Activated naive CD4-positive, alpha-beta T cell treated with anti-CD3 and anti-CD28 coated beads, Interleukin-2, amount 10 ng/mL, durations not matched to agents 7 days and 5 days (primary cell): ENCODE measurements at regions not wholly inside any gene's neighbourhood (a gene's known extent, or its start where the extent isn't known, plus 50 kb on each side); places are given as distances from the start of the nearest gene placed in this dataset.

Experiments
- CTCF ChIA-PET: fragments of 350-600 bp; sonication (Branson Sonifier 250); formaldehyde crosslinking; loops from one replicate; lab custom pipeline; 2021; ENCODE audit warnings: antibody characterized with exemption; lab: Charles Lee
- DNase-seq: peaks from one replicate; pipeline ENCODE4 v3.0.0-alpha.2; 2020
- H3K27ac Mint-ChIP-seq: one replicate; pipeline ENCODE4 v1.8.0; 2021; ENCODE audit warnings: mild to moderate bottlenecking, moderate library complexity, mixed read lengths
- H3K27me3 Mint-ChIP-seq: one replicate; pipeline ENCODE4 v1.8.0; 2021; ENCODE audit warnings: mild to moderate bottlenecking, mixed read lengths
- H3K36me3 Mint-ChIP-seq: one replicate; pipeline ENCODE4 v1.8.0; 2021; ENCODE audit warnings: mixed read lengths
- H3K4me1 Mint-ChIP-seq: one replicate; pipeline ENCODE4 v1.8.0; 2021; ENCODE audit warnings: mixed read lengths
- H3K4me3 Mint-ChIP-seq: one replicate; pipeline ENCODE4 v1.8.0; 2021; ENCODE audit warnings: mild to moderate bottlenecking, moderate library complexity, mixed read lengths
- H3K9me3 Mint-ChIP-seq: one replicate; pipeline ENCODE4 v1.8.0; 2021; ENCODE audit warnings: mixed read lengths

DNA sequence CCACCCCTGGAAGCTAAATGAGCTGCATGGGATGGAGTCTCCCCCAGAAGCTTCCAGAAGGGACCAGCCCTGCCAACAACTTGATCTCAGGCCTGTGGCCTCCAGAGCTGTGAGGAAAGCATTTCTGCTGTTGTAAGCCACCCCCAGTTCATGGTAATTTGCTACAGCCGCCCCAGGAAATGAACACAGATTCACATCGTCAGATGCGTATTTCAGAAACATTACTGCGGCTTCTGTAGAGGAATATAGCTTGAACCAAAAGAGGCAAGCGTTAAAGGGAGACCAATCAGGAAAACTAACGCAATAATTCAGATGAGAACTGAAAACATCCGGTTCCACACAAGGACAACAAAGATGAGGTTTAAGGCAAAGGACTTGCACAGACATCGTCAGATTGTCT is 128.4 kb upstream of the TBL1X start:
- H3K27ac Mint-ChIP-seq = peak overlapping the region; percentile 42
- H3K4me3 Mint-ChIP-seq = no peak overlapping the region
- H3K27me3 Mint-ChIP-seq = peaks cover 4% of the 10 kb centered on the region
- H3K36me3 Mint-ChIP-seq = no peaks in the 10 kb centered on the region
- no peaks in the 10 kb centered on the region for H3K9me3 Mint-ChIP-seq
- CTCF ChIA-PET = interaction anchor here (0.6 kb wide), 1 partner anchor 145 kb away, joined by 3 read pairs; no protein-coding TSS in a partner anchor
- H3K4me1 Mint-ChIP-seq = peaks cover 22% of the 10 kb centered on the region
- DNase-seq = no peak

DNA sequence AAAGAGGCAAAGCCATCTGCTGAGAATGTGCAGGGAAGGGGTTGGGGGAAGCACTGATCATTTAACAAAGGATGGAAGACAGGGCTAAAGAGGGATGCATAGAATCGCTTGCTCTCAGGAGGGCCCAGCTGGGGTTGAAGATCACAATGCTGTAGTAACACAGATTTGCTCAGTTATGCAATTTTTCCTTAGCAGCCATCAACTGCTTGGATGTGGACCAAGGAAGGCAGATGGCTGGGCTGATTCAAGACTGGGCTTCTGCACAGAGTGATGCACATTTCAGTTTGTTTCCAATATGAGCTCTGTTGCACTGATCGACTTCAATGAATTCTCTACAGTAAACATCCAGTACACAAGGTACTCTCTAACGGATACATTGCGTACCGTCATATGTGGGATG is 127.8 kb upstream of the TBL1X start:
- no peak for DNase-seq
- Mint-ChIP-seq H3K27me3 (peaks cover 4% of the 10 kb centered on the region), H3K4me3 (no peak overlapping the region), H3K27ac (no peak overlapping the region), H3K9me3 (no peaks in the 10 kb centered on the region), H3K4me1 (peaks cover 25% of the 10 kb centered on the region), H3K36me3 (no peaks in the 10 kb centered on the region)
- CTCF ChIA-PET = interaction anchor here (0.6 kb wide), 1 partner anchor 144 kb away, joined by 3 read pairs; no protein-coding TSS in a partner anchor

DNA sequence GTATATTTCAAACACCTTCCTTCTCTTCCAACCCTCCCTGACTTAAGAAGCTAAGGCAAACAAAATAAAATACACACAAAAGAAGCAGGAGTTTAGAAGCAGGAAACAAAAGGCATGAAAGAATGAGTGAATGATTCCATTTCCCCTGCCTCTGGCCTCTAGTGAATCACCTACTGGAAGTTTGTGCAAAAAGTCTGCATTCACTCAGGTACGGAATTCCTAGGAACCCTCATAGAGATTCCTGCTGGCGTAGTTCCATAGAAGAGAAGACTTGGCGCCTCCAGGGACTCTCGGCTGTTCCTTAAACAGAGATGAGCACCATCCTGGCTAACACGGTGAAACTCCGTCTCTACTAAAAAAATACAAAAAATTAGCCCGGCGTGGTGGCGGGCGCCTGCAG is 125.9 kb upstream of the TBL1X start:
- Mint-ChIP-seq H3K4me3 (no peak overlapping the region), H3K27ac (no peak overlapping the region)
- CTCF ChIA-PET = no interaction called here

DNA sequence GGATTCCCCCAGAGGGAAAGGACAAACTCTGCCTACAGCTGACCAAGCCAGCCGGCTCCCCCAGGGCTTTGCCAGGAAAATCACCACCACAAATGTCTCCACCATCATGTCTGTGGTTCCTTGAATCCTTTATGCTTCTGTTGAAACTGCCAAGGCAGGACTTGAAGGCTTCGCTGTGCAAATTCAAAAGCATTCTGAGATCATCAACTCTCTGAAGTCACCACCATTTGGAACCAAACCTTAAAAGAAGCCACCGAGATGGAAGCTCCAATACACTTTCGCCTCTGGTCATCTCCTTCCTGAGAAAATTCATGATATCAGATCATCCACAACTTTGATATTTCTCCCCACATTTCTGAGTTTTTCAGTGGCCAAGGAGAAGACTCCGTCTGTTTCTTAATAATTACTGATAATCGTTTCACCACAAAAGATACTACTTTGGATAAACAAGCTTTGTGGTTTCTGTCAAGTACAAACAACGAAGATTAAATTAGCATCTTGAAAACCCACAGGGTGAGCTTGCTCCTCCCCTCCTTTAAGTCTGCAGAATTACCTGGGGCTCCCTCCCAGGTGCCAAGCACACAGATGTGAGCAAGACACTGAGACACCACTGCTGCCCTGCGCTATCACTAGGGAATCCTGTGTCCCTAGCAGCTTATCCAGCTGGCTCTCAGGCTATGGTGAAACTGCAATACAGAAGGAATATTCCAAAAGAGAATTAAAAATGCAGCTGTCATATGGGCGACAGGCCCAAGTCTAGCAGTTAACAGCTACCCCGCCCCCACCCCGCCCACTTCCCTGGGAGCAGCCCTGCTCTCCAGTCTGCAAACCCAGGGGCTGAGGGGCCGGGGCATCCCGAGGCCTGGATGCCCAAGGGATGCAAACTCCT is 125.0 kb upstream of the TBL1X start:
- Mint-ChIP-seq H3K36me3 (no peaks in the 10 kb centered on the region), H3K4me3 (no peak overlapping the region), H3K27me3 (peaks cover 7% of the 10 kb centered on the region), H3K27ac (peak overlapping the region; percentile 79), H3K9me3 (no peaks in the 10 kb centered on the region), H3K4me1 (peaks cover 30% of the 10 kb centered on the region)
- CTCF ChIA-PET = interaction anchor here (1.6 kb wide), 1 partner anchor 12 kb away, joined by 6 read pairs; no protein-coding TSS in a partner anchor
- peak; percentile 27 for DNase-seq

More for the DNA sequence above, 125.9 kb upstream of the TBL1X start:
- Mint-ChIP-seq H3K9me3 (no peaks in the 10 kb centered on the region), H3K4me1 (peaks cover 30% of the 10 kb centered on the region), H3K36me3 (no peaks in the 10 kb centered on the region), H3K27me3 (peaks cover 7% of the 10 kb centered on the region)
- DNase-seq = no peak

DNA sequence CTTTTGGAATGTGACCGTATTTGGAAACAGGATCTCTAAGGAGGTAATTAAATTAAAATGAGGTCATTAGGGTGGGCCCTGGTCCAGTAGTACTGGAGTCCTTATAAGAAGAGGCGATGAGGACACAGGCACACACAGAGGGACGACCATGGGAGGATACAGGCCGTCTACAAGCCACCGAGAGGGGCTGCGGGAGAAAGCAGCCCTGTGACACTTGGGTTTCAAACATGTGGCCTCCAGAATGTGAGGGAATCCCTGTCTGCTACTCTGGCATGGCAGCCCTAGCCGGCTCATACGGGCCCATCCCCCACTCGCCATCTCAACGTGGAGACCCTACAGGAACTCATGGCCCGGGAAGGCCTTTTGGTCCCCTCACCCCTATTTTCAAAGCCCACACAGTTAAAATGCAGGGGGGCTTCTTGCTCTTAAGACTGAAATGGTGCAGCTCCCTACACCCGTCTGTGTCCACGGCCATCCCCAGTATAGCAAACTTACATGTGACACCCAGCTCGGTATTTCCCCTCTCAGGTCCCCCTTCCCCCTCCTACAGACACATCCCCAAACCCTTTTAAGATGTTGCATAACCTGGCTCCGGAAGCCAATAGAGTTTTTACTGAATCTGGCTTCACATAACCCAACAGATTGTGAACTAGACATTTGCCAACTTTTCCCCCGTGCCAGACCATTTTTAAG is 124.1 kb upstream of the TBL1X start:
- H3K36me3 Mint-ChIP-seq = no peaks in the 10 kb centered on the region
- CTCF ChIA-PET = interaction anchor here (1.6 kb wide), 1 partner anchor 11 kb away, joined by 6 read pairs; no protein-coding TSS in a partner anchor
- peak overlapping the region; percentile 61 for H3K4me3 Mint-ChIP-seq
- peak; percentile 52 for DNase-seq
- peaks cover 30% of the 10 kb centered on the region for H3K4me1 Mint-ChIP-seq
- H3K27me3 Mint-ChIP-seq = peaks cover 5% of the 10 kb centered on the region
- H3K27ac Mint-ChIP-seq = peak overlapping the region; percentile 96
- H3K9me3 Mint-ChIP-seq = no peaks in the 10 kb centered on the region

DNA sequence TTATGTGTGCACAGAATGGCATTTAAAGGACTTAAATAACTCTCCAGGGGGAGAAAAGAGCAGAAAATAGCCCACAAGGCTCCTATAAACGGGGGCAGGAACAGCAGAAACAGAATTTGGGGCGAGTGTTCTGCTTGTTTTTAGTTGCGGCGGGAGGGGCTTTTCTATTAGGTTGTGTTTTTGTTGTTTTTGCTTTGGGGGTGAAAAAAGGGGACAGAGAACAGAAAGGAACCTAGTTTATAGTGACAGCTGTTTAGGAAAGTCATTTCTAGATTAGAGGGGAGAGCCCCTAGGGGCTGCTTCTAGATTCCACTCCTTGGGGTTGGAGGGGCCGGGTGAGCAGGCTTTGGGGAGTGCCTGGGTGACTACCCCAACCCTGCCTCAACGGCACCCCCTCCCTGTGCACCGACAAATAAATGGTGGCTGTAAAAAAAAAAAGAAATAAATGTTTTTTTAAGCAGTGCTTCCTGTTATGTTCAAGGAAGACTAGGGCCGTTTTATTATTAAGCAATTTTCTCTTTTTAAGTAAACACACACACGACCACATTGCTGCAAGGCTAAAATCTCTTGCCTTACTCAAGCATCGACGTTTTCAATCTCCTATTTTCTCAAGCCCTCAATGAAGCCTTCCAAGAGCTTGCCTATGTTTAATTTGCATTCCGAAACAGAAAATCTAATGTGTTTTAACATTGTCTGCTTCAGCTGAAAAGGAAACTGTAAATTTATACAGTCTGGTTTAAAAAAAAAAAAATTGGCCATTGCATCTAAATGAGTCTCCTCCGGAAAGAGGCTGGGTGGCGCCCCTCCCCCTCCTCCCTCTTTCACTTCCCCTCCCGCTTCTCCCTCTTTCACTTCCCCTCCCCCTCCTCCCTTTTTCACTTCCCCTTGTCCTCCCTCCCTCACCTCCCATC is 123.3 kb upstream of the TBL1X start:
- H3K36me3 Mint-ChIP-seq = no peaks in the 10 kb centered on the region
- H3K4me1 Mint-ChIP-seq = peaks cover 30% of the 10 kb centered on the region
- peak overlapping the region; percentile 96 for H3K27ac Mint-ChIP-seq
- H3K27me3 Mint-ChIP-seq = peaks cover 3% of the 10 kb centered on the region
- peak overlapping the region; percentile 61 for H3K4me3 Mint-ChIP-seq
- no peaks in the 10 kb centered on the region for H3K9me3 Mint-ChIP-seq
- DNase-seq = peak; percentile 79
- CTCF ChIA-PET = no interaction called here

DNA sequence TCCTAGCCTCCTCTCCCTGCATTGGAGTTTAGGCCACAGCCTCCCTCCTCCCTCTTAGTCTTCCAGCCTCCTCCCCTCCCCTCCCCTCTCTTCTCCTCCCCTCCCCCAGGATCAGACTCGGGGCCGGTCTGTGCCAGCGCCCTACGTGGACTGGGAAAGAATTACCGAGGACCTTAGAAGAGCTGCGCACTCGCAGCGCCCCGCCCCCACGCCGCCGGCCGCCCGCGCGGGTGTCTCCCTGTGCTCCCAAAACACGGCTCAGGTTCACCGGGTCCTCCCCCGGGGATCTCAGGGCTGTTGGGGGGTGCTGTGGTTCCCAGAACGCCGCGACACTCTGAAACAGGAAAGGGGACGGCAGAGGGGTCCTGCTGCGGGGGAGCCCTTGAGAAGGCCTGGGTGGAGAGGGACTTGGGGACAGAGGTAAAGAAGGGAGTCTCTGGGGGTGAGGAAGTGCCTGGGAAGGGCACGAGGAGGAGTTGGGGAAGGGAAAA is 122.3 kb upstream of the TBL1X start:
- Mint-ChIP-seq H3K4me3 (peak overlapping the region; percentile 33), H3K27ac (peak overlapping the region; percentile 45), H3K27me3 (peaks cover 3% of the 10 kb centered on the region), H3K4me1 (peaks cover 30% of the 10 kb centered on the region), H3K36me3 (no peaks in the 10 kb centered on the region), H3K9me3 (no peaks in the 10 kb centered on the region)
- CTCF ChIA-PET = no interaction called here
- peak; percentile 68 for DNase-seq

DNA sequence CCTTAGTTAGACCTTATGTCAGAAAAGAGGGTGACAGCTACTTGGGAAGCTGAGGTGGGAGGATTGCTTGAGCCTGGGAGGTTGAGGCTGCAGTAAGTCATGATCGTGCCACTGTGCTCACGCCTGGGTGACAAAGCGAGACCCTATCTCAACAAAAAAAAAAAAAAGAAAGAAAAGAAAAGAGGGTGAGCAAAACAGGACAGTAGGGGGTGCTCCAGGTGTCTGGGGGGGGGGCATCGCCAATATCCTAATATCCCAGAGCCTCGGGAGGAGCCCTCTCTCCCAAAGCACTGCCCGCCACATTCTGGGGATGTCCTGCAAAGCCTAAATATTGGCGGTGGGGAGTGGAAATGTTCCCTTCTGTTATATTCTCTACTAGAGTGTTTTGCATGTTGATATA is 120.9 kb upstream of the TBL1X start:
- DNase-seq = no peak
- CTCF ChIA-PET = interaction anchor here (0.7 to 1.3 kb wide), 2 partner anchors 11 to 464 kb away, joined by 3 read pairs; no protein-coding TSS in a partner anchor
- no peaks in the 10 kb centered on the region for H3K36me3 Mint-ChIP-seq
- no peaks in the 10 kb centered on the region for H3K9me3 Mint-ChIP-seq
- H3K27me3 Mint-ChIP-seq = peaks cover 3% of the 10 kb centered on the region
- H3K4me3 Mint-ChIP-seq = no peak overlapping the region
- peaks cover 27% of the 10 kb centered on the region for H3K4me1 Mint-ChIP-seq
- no peak overlapping the region for H3K27ac Mint-ChIP-seq

DNA sequence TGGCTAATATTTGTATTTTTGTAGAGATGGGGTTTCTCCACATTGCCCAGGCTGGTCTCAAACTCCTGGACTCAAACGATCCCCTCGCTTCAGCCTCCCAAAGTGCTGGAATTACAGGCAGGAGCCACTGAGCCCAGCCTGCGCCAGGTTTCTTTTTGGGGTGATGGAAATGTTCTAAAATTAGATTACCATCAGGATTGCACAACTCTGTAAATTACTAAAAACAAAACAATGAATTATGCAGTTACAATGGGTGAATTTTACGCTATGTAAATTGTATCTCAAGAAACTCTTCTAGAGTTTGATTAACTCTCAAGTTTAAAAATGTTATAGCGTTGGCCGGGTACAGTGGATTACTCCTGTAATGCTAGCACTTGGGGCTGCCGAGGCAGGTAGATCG is 118.9 kb upstream of the TBL1X start:
- DNase-seq = no peak
- Mint-ChIP-seq H3K9me3 (no peaks in the 10 kb centered on the region), H3K4me1 (peaks cover 14% of the 10 kb centered on the region), H3K27me3 (peaks cover 3% of the 10 kb centered on the region), H3K36me3 (no peaks in the 10 kb centered on the region), H3K27ac (no peak overlapping the region), H3K4me3 (no peak overlapping the region)
- CTCF ChIA-PET = no interaction called here

DNA sequence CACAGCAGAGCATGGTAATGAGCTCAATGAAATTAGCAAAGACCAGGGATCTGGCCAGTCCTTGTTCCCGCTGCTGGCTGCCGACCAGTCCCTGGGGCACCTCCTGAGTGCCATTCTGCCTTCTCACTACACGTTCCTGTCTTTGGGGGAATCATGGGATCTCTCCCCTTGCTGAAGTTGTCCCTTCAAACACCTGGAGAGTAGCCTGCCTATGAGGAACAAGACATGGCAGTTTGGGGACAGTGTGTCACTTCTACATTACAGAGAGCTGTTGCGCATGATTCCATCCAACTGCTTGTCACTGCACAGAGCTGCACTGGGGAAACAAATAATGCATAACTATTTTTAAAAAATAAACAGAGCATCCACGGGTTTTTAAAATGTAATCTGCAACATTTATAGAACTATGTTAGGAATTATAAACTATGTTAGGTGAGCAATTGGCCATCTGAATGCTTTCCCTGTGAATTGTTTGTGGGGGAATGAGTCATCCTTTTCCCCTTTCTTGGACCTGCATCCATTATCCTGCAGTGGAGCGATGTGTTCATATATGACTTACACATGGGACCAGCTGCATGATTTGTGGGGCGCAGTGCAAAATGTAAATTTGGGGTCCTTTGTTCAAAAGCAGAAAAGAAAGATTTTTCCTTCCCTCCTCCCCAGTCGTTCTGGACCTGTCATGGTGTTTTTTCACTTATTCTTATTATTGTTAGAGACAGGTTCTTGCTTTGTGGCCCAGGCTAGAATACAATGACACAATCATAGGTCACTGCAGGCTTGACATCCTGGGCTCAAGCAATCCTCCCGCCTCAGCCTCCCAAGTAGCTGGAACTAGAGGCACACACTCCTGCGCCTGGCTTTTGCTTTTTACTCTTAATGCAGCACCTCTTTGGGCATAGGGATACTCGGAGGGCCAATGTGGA is 115.0 kb upstream of the TBL1X start:
- DNase-seq = no peak
- Mint-ChIP-seq H3K9me3 (no peaks in the 10 kb centered on the region), H3K27me3 (no peaks in the 10 kb centered on the region), H3K36me3 (peaks cover 6% of the 10 kb centered on the region), H3K4me1 (peaks cover 31% of the 10 kb centered on the region), H3K4me3 (no peak overlapping the region), H3K27ac (no peak overlapping the region)
- CTCF ChIA-PET = no interaction called here

DNA sequence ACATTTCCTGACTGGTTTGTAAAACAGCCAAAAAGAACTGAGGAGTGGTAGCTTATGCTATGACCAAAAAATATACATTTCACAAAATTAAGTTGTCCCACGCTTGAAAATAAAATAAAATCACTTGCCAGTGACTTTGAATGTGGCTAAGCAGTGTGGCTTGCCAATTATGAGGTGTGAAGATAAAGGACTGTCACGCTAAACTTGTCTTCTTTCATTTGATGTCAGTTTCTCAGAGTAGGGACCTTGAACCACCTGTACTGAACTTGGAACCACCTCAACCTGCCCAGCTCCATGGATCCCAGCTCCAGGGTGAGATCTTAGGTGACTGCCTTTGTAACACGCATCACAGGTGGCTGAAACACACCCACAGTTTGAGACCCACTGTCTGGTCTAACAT is 113.7 kb upstream of the TBL1X start:
- no peak for DNase-seq
- peak overlapping the region; percentile 94 for H3K27ac Mint-ChIP-seq
- H3K4me3 Mint-ChIP-seq = no peak overlapping the region
- CTCF ChIA-PET = no interaction called here
- H3K9me3 Mint-ChIP-seq = peaks cover 5% of the 10 kb centered on the region
- peaks cover 43% of the 10 kb centered on the region for H3K4me1 Mint-ChIP-seq
- peaks cover 10% of the 10 kb centered on the region for H3K36me3 Mint-ChIP-seq
- H3K27me3 Mint-ChIP-seq = no peaks in the 10 kb centered on the region

DNA sequence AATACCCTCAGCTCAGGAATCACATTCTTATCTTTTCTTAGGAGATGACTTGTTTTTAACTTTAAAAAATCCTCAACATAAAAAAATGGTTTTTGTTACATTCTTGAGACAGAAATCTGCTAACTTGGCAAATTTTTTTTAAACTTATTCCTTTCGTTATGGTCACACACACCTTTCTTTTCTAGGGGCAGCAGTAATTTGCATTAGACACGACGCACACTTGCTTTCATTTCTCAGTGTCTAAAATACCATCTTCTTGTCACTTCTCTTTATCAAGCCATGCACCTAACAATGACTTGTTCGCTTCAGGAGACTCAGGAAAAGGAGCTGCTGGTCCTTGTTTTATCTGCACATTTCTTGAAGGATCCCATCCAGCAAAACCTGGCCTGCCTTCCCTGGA is 112.6 kb upstream of the TBL1X start:
- Mint-ChIP-seq H3K36me3 (peaks cover 10% of the 10 kb centered on the region), H3K4me3 (peak overlapping the region; percentile 47), H3K27me3 (no peaks in the 10 kb centered on the region), H3K4me1 (peaks cover 48% of the 10 kb centered on the region), H3K9me3 (peaks cover 8% of the 10 kb centered on the region), H3K27ac (peak overlapping the region; percentile 94)
- CTCF ChIA-PET = interaction anchor here (1.3 to 1.7 kb wide), 2 partner anchors 12 to 111 kb away, joined by 6 read pairs; no protein-coding TSS in a partner anchor
- no peak for DNase-seq
